Middle frontal gyrus (tissue), 1 donor: ENCODE measurements at regions not wholly inside any gene's neighbourhood (a gene's known extent, or its start where the extent isn't known, plus 50 kb on each side); places are given as distances from the start of the nearest gene placed in this dataset.
"Not testable (repeated sequence)": the region's sequence is repeated elsewhere in the genome, so short reads cannot be mapped to it uniquely, and the experiment has no call there.

Experiments used
- DNase-seq: peaks from one replicate; pipeline ENCODE4 v3.0.0-alpha.2; 2015; ENCODE audit warnings: low spot score; ENCODE audit errors: extremely low spot score

DNA sequence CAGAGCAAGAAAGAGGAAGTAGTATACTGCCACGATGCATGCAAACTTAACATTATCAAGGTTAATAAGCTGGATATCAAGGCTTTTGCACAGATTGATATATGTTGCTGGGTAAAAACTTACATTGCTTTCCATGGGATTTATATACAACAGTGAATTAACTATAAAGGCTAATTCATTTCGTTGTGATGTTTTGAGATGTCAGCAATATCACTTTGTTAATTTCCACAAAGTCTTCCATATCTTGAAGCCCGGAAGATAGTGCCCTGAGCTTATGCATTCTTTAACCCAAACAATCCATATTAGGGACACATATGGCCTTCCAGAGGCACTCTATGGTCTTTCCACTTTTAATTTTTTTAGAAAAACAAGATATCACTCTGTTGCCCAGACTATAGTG lies 603.5 kb downstream of the MAFB start:
- no peak for DNase-seq

DNA sequence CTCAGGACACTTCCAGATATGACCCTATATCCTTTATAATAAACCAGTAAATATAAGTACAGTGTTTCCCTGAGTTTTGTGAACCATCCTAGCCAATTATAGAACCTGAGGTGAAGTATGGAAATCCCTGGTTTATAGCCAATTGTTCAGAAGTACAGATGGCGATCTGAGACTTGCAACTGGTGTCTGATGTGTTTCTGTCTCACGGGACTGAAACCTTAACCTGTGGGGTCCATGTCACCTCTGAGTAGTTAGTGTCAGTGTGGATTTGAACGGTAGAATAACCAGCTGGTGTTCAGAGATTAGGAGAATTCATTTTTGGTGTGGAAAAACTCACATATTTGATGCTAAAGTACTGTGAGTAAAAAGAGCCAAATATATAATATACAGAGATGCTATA lies 606.6 kb downstream of the MAFB start:
- no peak for DNase-seq

DNA sequence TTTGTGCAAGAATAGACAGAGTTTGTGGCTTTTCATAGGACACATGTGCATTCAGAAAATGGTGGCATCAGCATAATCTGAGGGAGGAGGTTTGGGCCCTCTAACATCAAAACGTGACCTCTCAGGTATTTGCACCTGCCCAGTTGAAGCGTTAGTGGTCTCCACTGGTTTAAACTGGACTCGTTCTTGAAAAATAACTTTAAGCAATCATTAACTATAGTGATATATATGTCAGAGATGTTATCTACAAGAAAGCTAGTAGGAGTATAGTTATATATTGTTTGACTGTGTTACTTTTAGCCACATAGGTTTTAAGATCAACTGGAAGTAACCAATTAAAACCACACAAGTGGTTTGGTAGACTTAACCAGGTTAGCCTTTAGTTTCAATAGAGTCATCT lies 607.4 kb downstream of the MAFB start:
- no peak for DNase-seq

GRCh38 chr20:40080041-40080652 lies 608.9 kb downstream of the MAFB start:
- no peak for DNase-seq

- no peak for DNase-seq
These were observed 615.4 kb downstream of the MAFB start for GRCh38 chr20:40073535-40074111.

GRCh38 chr20:40072907-40073306 lies 616.1 kb downstream of the MAFB start:
- no peak for DNase-seq

DNA sequence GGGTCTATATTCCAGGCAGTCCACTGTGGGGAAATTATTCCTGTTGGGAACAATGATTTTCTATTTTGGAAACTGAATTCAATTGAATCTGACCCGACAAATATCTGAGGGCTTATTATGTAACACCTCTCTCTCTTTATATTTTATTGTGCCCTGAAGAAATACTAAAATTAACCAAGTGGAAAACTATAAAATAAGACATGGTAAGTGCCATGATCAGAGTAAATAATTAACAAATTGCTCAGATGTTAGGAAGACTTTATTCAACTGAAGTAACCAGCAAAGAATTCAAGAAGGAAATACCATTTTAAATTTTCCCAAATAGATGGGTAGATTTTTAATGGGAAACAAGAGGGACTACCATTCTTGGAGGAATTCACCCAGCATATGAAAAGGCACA lies 632.9 kb downstream of the MAFB start:
- DNase-seq, result no peak

- DNase-seq, result no peak
These were observed 633.3 kb downstream of the MAFB start for GRCh38 chr20:40055711-40056110.

- no peak for DNase-seq
These were observed 634.7 kb downstream of the MAFB start for GRCh38 chr20:40054311-40054710.

DNA sequence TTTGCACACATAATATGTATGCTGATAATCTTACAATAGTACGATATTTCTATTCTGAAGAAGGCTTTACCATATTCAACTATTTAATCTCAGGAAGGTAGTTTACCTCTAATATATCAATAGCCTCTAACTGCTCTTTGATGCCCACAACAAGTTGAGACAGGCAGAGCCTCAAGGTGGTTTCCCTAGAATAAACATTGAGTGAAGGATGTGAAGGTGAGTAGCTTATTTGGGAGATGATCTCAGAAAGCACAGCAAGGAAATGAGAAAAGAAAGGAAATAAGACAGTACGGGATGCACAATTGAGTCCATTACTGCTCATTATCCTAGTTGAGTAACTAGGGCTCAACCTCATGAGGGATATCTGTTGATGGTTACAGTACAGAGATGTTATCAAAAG lies 638.4 kb downstream of the MAFB start:
- DNase-seq, result no peak

DNA sequence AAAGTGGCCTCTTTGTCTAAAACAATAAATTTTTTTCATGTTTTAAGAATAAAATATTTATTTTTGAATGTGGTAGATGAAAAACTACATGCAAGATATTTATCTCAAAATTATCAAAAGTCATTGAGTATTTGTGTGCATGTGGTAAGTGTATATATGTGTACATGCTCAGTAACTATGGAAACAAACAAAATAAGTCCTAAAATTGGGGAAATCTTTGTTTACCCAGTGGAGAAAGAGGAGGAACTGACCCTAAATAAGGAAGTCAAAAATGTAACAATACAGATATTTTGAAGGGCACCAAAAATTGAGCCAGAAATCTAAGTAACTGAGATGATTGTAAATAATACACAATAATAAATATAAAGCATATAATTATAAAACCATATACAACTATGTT lies 639.2 kb downstream of the MAFB start:
- DNase-seq, result no peak

- no peak for DNase-seq
These were observed 642.3 kb downstream of the MAFB start for GRCh38 chr20:40046703-40047102.

- no peak for DNase-seq
These were observed 651.5 kb downstream of the MAFB start for GRCh38 chr20:40037511-40037910.

- DNase-seq, result no peak
These were observed 659.4 kb downstream of the MAFB start for GRCh38 chr20:40029589-40029988.

GRCh38 chr20:40019510-40019909 lies 669.5 kb downstream of the MAFB start:
- no peak for DNase-seq

- DNase-seq, result no peak
These were observed 671.3 kb downstream of the MAFB start for GRCh38 chr20:40017765-40018164.

- DNase-seq, result no peak
These were observed 672.1 kb downstream of the MAFB start for GRCh38 chr20:40016890-40017289.

DNA sequence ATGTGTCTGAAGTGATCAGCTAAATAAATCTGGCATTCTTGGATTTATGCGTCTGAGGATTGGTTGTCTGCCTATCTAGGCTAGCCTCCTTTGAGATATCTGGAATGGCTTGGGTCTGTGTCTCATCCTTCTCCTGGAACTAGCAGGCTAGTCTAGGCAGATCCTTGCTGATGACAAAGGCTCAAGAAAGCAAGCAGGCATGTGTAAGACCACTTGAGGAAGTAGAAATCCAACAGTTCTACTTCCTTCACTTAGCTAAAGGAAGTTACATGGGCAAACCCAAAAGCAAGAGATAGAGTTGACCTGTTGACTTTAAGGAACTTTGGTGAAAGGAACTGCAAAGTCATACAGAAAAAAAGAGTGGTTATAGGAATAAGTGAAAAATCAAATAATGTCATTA lies 672.6 kb downstream of the MAFB start:
- DNase-seq, result no peak

DNA sequence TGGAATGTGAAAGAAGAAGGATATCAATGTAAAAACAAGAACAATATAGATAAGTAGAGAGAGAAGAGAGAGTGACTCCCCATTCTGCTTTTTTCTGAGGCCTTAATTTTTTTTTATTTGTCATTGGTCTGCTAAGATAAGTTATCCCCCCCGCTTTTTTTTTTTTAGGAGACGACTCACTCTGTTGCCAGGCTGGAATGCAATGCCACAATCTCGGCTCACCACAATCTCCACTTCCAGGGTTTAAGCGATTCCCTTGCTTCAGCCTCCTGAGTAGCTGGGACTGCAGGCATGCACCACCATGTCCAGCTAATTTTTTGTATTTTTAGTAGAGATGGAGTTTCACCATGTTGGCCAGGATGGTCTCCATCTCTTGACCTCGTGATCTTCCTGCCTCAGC lies 677.0 kb downstream of the MAFB start:
- DNase-seq, result not testable (repeated sequence)

DNA sequence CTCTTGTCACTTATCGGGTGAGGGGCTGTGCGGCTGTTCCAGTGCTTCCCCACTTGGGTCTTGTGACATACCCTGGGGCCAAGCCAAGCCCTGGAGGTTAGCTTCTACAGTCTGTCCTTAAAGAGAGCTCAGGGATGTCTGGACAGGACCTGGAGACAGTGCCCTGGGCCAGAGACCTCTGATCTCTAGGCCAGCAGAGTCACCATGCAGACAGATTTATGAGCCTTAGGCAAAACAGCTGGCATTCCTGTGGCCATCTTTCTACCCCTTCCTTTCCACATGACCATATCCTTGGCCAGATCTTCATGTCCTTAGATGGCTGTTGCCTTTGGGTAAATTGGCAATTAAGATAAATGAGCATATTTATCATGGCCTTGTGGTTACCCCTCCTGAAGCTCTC lies 678.6 kb downstream of the MAFB start:
- no peak for DNase-seq

DNA sequence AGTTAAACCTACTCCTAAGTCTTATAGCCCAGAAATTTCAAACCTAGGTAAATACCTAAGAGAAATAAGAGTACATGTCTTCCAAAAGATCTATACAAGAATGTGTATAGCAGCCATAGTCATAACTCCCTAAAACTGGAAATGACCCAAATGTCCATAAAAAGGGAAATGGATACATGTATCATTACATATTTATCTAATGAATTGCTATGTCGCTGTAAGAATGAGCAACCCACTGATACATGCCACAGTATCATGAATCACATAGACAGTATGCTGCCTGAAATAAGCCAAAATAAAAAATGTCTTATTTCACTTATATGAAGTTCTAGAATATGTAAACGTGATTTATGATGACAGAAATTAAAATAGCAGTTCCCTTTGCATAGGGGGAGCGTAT lies 679.5 kb downstream of the MAFB start:
- no peak for DNase-seq

DNA sequence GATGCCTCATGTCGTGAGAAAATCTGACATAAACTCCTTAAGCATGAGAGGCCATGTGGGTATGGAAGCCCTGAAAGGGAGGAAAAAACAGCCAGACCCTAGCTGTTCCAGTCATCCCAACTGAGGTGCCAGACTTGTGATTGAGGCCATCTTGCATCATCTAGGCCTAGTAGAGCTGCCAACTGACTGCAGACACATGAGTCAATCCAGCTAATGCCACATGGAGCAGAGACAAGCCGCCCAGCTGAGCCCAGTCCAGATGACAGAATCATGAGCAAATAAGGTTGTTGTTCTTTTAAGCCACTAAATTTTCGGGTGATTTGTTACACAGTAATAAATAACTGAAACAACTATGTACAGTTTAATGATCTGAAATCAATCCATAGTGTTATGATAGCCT lies 680.9 kb downstream of the MAFB start:
- no peak for DNase-seq

- no peak for DNase-seq
These were observed 682.7 kb downstream of the MAFB start for GRCh38 chr20:40006168-40006860.
